GM12878 (cell line): ENCODE measurements at regions not wholly inside any gene's neighbourhood (a gene's known extent, or its start where the extent isn't known, plus 50 kb on each side); places are given as distances from the start of the nearest gene placed in this dataset.

Source experiments
- ATAC-seq: fragments of 200-7000 bp; cut with Tn5 transposase; 3 replicates; pipeline ENCODE4 v1.9.1; 2020; ENCODE audit warnings: mild to moderate bottlenecking, moderate library complexity
- BruUV-seq: library from RNA; stranded (reverse); fragments of 400-500 nt; replicated peaks from 2 replicates; lab custom pipeline; 2021; lab: Mats Ljungman, UMichigan
- CTCF ChIA-PET: fragments of 300-600 bp; sonication (Branson Sonifier 250); formaldehyde crosslinking; extraction: SDS; loops from one replicate; lab custom pipeline; 2021; ENCODE audit warnings: inconsistent platforms; lab: Yijun Ruan, JAX
- POLR2A ChIA-PET: fragments of 350-600 bp; formaldehyde crosslinking; extraction: SDS; loops from one replicate; lab custom pipeline; 2021; ENCODE audit warnings: inconsistent platforms; lab: Charles Lee
- RAD21 ChIA-PET: fragments of 300-600 bp; sonication (Branson Sonifier 250); formaldehyde crosslinking; loops from one replicate; lab custom pipeline; 2023; ENCODE audit warnings: antibody characterized with exemption; ENCODE audit not compliant: unreplicated experiment; lab: Charles Lee
- SMC1A ChIA-PET: fragments of 300-600 bp; sonication (Branson Sonifier 250); formaldehyde crosslinking; loops from one replicate; lab custom pipeline; 2023; ENCODE audit not compliant: unreplicated experiment, uncharacterized antibody; lab: Charles Lee
- DNase-seq: peaks from one replicate; pipeline ENCODE4 v3.0.0-alpha.2; 2011; ENCODE audit warnings: low read depth, low spot score
- FAIRE-seq: peaks from 3 replicates; lab custom pipeline; 2011; peaks lifted over from hg19 to GRCh38; lab: Jason Lieb, UNC
- H2AFZ ChIP-seq: 2 replicates; pipeline ENCODE4 v1.6.0; 2011; ENCODE audit warnings: low read depth, low read length, control low read depth; ENCODE audit not compliant: control insufficient read depth
- H3K27ac ChIP-seq: 2 replicates; pipeline ENCODE4 v1.5.1; 2011; ENCODE audit warnings: control low read depth; ENCODE audit not compliant: control insufficient read depth, insufficient read depth
- H3K27me3 ChIP-seq, 2 experiments: replicated peaks in 1 of 2; 2 replicates each; pipeline versions ENCODE4 v1.6.0 to v1.6.1; 2011; ENCODE audit warnings: low read length in 1 of 2; ENCODE audit not compliant: control insufficient read depth in 2 of 2, insufficient read depth in 2 of 2
- H3K36me3 ChIP-seq, 2 experiments: 2 replicates each; pipeline ENCODE4 v1.5.1; 2011; ENCODE audit warnings: low read length in 1 of 2; ENCODE audit not compliant: control insufficient read depth in 2 of 2, insufficient read depth in 2 of 2
- H3K4me1 ChIP-seq: 2 replicates; pipeline ENCODE4 v1.6.1; 2011; ENCODE audit warnings: mild to moderate bottlenecking, low read length, moderate library complexity, mixed read lengths; ENCODE audit not compliant: control insufficient read depth, insufficient read depth
- H3K4me2 ChIP-seq: 2 replicates; pipeline ENCODE4 v1.6.0; 2011; ENCODE audit warnings: control low read depth; ENCODE audit not compliant: control insufficient read depth, insufficient read depth
- H3K4me3 ChIP-seq: fragments of 200-600 bp; sonication (generic); 2 replicates; pipeline ENCODE4 v1.5.1; 2016
- H3K79me2 ChIP-seq: 2 replicates; pipeline ENCODE4 v1.6.0; 2011; ENCODE audit warnings: low read length; ENCODE audit not compliant: control insufficient read depth, insufficient read depth
- H3K9ac ChIP-seq: 2 replicates; pipeline ENCODE4 v1.8.0; 2011; ENCODE audit warnings: low read length, control low read depth, mixed read lengths; ENCODE audit not compliant: control insufficient read depth, insufficient read depth
- H3K9me3 ChIP-seq: replicated peaks from 3 replicates; pipeline ENCODE4 v1.5.1; 2011; ENCODE audit warnings: mild to moderate bottlenecking, low read length; ENCODE audit not compliant: control insufficient read depth, insufficient read depth
- H4K20me1 ChIP-seq: 2 replicates; pipeline ENCODE4 v1.6.0; 2011; ENCODE audit not compliant: control insufficient read depth, insufficient read depth
- BMI1 ChIP-seq: fragments of 450-650 bp; IDR thresholded peaks from 2 replicates; pipeline ENCODE4 v1.6.1; 2016; ENCODE audit warnings: mild to moderate bottlenecking, moderate library complexity, borderline replicate concordance
- HCFC1 ChIP-seq: fragments of 150-350 bp; IDR thresholded peaks from 2 replicates; pipeline ENCODE4 v1.6.1; 2014; ENCODE audit warnings: low read length
- HDAC2 ChIP-seq: fragments of 200-600 bp; sonication (generic); IDR thresholded peaks from 2 replicates; pipeline ENCODE4 v1.6.1; 2017
- NFXL1 ChIP-seq: fragments of 450-650 bp; IDR thresholded peaks from 2 replicates; pipeline ENCODE4 v1.6.1; 2017; ENCODE audit warnings: antibody characterized with exemption, mild to moderate bottlenecking, borderline replicate concordance
- NR2F1 ChIP-seq: fragments of 450-650 bp; conservative IDR thresholded peaks from 2 replicates; pipeline ENCODE4 v1.6.1; 2017; ENCODE audit warnings: mild to moderate bottlenecking
- POLR2A ChIP-seq: IDR thresholded peaks from 2 replicates; pipeline ENCODE4 v1.6.1; 2011; ENCODE audit warnings: low read depth, mild to moderate bottlenecking, low read length
- POLR2AphosphoS5 ChIP-seq: IDR thresholded peaks from 2 replicates; pipeline ENCODE4 v1.6.1; 2011; ENCODE audit warnings: mild to moderate bottlenecking, low read length, inconsistent platforms
- POU2F2 ChIP-seq: IDR thresholded peaks from 3 replicates; pipeline ENCODE4 v1.6.1; 2011; ENCODE audit warnings: low read depth, mild to moderate bottlenecking, low read length, borderline replicate concordance
- SMAD5 ChIP-seq: IDR thresholded peaks from 2 replicates; pipeline ENCODE4 v1.6.1; 2016; ENCODE audit warnings: antibody characterized with exemption, low read depth
- SMC3 ChIP-seq: IDR thresholded peaks from 2 replicates; pipeline ENCODE4 v1.6.1; 2011; ENCODE audit warnings: low read length, improper control_type of control experiment, borderline replicate concordance
- SP1 ChIP-seq: IDR thresholded peaks from one replicate; pipeline ENCODE4 v1.6.1; 2011; ENCODE audit warnings: low read depth, low read length
- STAT3 ChIP-seq: IDR thresholded peaks from 2 replicates; pipeline ENCODE4 v1.6.1; 2011; ENCODE audit warnings: low read depth, low read length, improper control_type of control experiment
- USF2 ChIP-seq: IDR thresholded peaks from 2 replicates; pipeline ENCODE4 v1.6.1; 2011; ENCODE audit warnings: low read depth, low read length, improper control_type of control experiment, borderline replicate concordance
- ZNF592 ChIP-seq: fragments of 450-650 bp; IDR thresholded peaks from 2 replicates; pipeline ENCODE4 v1.6.1; 2017; ENCODE audit warnings: mild to moderate bottlenecking, moderate library complexity
- ZNF687 ChIP-seq: fragments of 450-650 bp; IDR thresholded peaks from 2 replicates; pipeline ENCODE4 v1.6.1; 2017; ENCODE audit warnings: mild to moderate bottlenecking, moderate library complexity
- WGBS: methylation state at CpG from one replicate; pipeline ENCODE4 v1.1.6; 2016; ENCODE audit warnings: low lambda C conversion rate; ENCODE audit not compliant: insufficient replicate concordance, insufficient coverage; ENCODE audit errors: missing lambda C conversion rate; 5-methylcytosine and 5-hydroxymethylcytosine counted together
- in situ Hi-C: fragments of 300-500 bp; cut with MboI; formaldehyde crosslinking; loops from 9 replicates; pipeline ENCODE4 v1.14.3; 2018; ENCODE audit warnings: mixed read lengths
- intact Hi-C: fragments of 100-400 bp; cut with micrococcal nuclease; formaldehyde crosslinking; loops from one replicate; pipeline ENCODE4 v1.14.2; 2022; ENCODE audit not compliant: unreplicated experiment

- TF ChIP-seq ZNF687: no peak
- no peak for TF ChIP-seq BMI1
- no peak for TF ChIP-seq POU2F2
Observed at GRCh38 chr5:28488752-28489151, 1450.4 kb upstream of the CDH9 start (continued).

GRCh38 chr5:28483327-28484025 is 1445.1 kb upstream of the CDH9 start:
- in situ Hi-C loops: no loop called here
- RAD21 ChIA-PET: interaction anchor here (0.8 kb wide), 1 partner anchor 8 kb away, joined by 3 read pairs; no protein-coding TSS in a partner anchor
- no peaks in the 10 kb centered on the region for H3K9me3 ChIP-seq
- no peak overlapping the region for H3K9ac ChIP-seq
- no TSS peak for BruUV-seq
- H3K4me2 ChIP-seq: no peak overlapping the region
- no peaks in the 10 kb centered on the region for H3K27me3 ChIP-seq
- intact Hi-C loops: no loop called here
- 37% methylated on average over 21 of the region's 21 CpGs for WGBS
- no peaks in the 10 kb centered on the region for H3K36me3 ChIP-seq
- H3K27ac ChIP-seq: no peak overlapping the region
- POLR2A ChIA-PET: no interaction called here
- H4K20me1 ChIP-seq: no peaks in the 10 kb centered on the region
- ATAC-seq: no peak
- FAIRE-seq: no peak
- SMC1A ChIA-PET: interaction anchor here (1.3 kb wide), 1 partner anchor 9 kb away, joined by 4 read pairs; no protein-coding TSS in a partner anchor
- no peak overlapping the region for H2AFZ ChIP-seq
- DNase-seq: no peak
- no peaks in the 10 kb centered on the region for H3K4me1 ChIP-seq
- CTCF ChIA-PET: interaction anchor here (1.6 kb wide), 1 partner anchor 10 kb away, joined by 11 read pairs; no protein-coding TSS in a partner anchor
- H3K79me2 ChIP-seq: no peaks in the 10 kb centered on the region
- H3K4me3 ChIP-seq: no peak overlapping the region
- TF ChIP-seq POLR2A: no peak
- TF ChIP-seq HCFC1: no peak
- no peak for TF ChIP-seq NR2F1
- no peak for TF ChIP-seq USF2
- TF ChIP-seq POLR2AphosphoS5: no peak
- no peak for TF ChIP-seq ZNF592
- TF ChIP-seq SMAD5: no peak
- TF ChIP-seq STAT3: no peak
- TF ChIP-seq SMC3: no peak
- TF ChIP-seq SP1: no peak
- TF ChIP-seq NFXL1: no peak
- no peak for TF ChIP-seq HDAC2
